ENCODE measurements at regions not wholly inside any gene's neighbourhood (a gene's known extent, or its start where the extent isn't known, plus 50 kb on each side); places are given as distances from the start of the nearest gene placed in this dataset.

- TF ChIP-seq POLR2AphosphoS5 (IDR thresholded peaks at IDR 0.05; ENCODE audit: low read depth, low read length), result no peak
- TF ChIP-seq POLR2A (IDR thresholded peaks at IDR 0.05; ENCODE audit: low read depth, low read length), result no peak
- no peak for TF ChIP-seq TAF1 (IDR thresholded peaks at IDR 0.05; ENCODE audit: borderline replicate concordance, low read depth, low read length)
Measured at GRCh38 chr12:77494296-77494695, 336.4 kb upstream of the NAV3 start.

Data from GM12892 (cell line).